HG02981 (cell line): ENCODE measurements at regions not wholly inside any gene's neighbourhood (a gene's known extent, or its start where the extent isn't known, plus 50 kb on each side); places are given as distances from the start of the nearest gene placed in this dataset.
"Not testable (repeated sequence)": the region's sequence is repeated elsewhere in the genome, so short reads cannot be mapped to it uniquely, and the experiment has no call there.

ENCODE experiments used
- ATAC-seq: cut with Tn5 transposase; IDR thresholded peaks from one replicate; pipeline ENCODE4 v1.9.1; 2021; ENCODE audit warnings: mild to moderate bottlenecking, moderate library complexity; ENCODE audit not compliant: unreplicated experiment

GRCh38 chr3:63094642-63095408, 183.3 kb upstream of the SYNPR start:
- no peak for ATAC-seq

DNA sequence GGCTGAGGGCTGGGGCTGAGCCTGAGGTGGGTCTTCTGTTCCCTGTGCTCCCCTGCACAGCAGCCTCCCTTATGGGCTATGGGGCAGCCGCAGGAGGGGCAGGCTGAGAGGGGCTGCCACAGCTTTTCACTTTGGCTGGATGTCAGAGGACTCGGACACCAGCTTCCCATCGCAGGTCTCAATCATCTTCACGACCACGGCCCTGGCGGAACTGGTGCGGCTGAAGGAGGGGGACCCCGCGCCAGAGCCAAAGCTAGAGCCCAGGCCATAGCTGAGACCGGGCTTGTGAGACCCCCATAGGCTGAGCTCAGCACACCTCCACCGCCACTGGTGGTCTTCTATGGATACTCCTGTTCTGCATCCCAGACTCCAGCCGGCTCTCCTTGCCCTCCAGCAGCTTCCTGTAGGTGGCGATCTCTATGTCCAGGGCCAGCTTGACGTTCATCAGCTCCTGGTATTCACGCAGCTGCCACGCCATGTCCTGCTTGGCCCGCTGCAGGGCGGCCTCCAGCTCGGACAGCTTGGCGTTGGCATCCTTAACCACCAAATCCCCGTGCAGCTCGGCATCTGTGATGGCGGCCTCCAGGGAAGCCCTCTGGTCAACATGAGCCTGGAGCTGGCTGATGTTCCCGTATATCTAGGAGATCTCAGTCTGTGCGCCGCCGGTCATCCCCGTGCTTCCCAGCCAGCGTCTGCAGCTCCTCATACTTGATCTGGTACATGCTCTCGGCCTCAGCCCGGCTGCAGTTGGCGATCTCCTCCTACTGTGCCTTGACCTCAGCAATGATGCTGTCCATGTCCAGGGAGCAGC, 181.7 kb upstream of the SYNPR start:
- no peak for ATAC-seq

DNA sequence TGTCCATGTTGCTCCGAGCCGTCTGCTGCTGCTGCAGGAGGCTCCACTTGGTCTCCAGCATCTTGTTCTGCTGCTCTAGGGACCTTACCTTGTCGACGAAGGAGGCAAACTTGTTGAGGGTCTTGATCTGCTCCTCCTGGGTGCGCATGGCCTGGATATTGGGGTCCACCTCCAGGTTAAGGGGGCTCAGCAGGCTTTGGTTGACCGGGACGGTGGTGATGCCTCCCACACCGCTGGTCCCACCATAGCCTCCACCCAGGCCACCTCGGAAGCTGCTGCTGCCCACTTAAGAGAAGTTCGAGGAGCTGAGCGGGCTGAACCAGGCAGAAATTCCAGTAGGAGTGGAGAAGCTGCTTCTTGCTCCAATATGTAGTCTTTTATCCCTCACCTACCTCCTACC, 180.7 kb upstream of the SYNPR start:
- ATAC-seq, result no peak

DNA sequence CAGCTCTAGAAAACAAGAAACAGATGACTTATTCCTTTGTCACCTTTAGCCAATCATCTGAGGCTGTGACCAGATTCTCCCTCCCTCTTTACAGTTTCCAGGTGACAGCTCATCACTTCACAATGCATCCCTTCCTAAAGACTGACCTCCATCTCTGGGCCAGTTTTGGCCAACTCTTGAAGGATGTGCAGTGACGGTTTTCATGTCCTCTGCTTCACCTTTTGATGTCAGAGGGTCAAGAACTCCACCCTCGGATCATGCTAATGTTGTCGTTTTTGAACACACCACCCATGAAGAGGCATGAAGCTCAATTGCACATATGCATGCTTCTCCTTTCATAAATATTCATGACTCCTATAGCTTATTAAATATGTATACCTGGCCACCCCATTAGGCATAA, 161.2 kb upstream of the SYNPR start:
- ATAC-seq, result no peak

- ATAC-seq, result no peak
Observed at GRCh38 chr3:63124090-63124489, 154.0 kb upstream of the SYNPR start.

DNA sequence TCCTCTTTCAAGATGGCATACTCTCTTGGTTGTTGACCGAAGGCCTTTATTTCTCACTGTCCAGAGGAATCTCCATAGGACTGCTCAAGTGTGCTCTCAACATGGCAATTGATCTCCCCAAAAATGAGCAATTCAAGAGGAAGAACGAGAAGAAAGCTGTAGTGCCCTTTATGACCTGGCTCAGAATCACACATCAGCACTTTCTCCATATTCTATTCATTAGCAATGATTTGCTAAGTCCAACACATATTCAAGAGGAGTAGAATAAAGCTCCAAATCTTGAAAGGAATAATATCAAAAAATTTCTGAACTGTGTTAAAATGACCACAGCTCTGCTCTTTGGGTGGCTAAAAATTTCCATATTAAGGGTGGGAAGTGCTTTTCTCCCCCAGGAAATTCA, 151.6 kb upstream of the SYNPR start:
- ATAC-seq, result no peak

- ATAC-seq, result no peak
Observed at GRCh38 chr3:63128380-63128779, 149.7 kb upstream of the SYNPR start.

GRCh38 chr3:63130625-63131024, 147.5 kb upstream of the SYNPR start:
- no peak for ATAC-seq

GRCh38 chr3:63132461-63133250, 145.5 kb upstream of the SYNPR start:
- ATAC-seq, result no peak

GRCh38 chr3:63135367-63135766, 142.7 kb upstream of the SYNPR start:
- ATAC-seq, result no peak

DNA sequence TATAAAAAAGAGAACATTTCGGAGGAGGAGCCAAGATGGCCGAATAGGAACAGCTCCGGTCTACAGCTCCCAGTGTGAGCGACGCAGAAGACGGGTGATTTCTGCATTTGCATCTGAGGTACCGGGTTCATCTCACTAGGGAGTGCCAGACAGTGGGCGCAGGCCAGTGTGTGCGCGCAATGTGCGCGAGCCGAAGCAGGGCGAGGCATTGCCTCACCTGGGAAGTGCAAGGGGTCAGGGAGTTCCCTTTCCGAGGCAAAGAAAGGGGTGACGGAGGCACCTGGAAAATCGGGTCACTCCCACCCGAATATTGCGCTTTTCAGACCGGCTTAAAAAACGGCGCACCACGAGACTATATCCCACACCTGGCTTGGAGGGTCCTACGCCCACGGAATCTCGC, 141.9 kb upstream of the SYNPR start:
- not testable (repeated sequence) for ATAC-seq

GRCh38 chr3:63142681-63143080, 135.4 kb upstream of the SYNPR start:
- no peak for ATAC-seq

GRCh38 chr3:63146154-63146553, 132.0 kb upstream of the SYNPR start:
- no peak for ATAC-seq

DNA sequence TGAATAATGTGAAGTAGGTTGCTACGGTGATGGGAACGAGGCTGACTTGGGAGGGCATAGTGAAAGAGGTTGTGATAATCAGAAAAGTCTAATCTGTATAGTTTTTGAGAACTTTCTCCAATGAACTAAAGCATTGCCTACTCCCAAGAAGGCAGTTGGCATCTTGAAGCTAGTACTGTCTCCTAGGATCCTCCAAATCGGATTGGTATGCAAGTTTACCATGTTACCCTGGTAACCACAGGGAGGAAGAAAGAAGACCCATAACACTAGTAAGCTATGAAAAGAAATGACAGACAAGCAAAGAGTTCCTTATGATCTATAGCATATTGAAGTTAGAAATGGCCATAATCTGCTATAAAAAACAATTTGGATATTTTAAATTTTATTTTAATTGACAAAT, 127.2 kb upstream of the SYNPR start:
- no peak for ATAC-seq

DNA sequence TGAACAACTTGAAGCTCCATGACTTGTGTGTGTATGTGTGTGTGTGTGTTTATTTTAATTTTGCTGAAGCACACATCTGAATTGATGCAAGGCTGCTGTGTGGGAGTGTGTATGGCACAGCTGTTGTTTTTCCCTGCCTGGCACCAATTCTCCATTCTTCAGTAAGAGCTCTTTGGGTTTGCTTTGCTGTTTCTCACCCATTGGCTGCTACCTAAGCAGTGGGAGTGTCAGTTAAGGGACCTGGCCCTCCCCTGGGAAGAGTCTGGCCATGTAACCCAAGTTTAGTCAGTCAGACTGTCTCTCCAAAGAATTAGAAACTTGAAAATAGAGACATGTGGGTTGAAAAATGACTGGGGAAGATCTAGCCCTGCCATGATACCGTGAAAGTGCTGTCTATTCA, 126.2 kb upstream of the SYNPR start:
- no peak for ATAC-seq

GRCh38 chr3:63159764-63160163, 118.3 kb upstream of the SYNPR start:
- ATAC-seq, result no peak

GRCh38 chr3:63167113-63167512, 111.0 kb upstream of the SYNPR start:
- no peak for ATAC-seq

- no peak for ATAC-seq
Observed at GRCh38 chr3:63168179-63168578, 109.9 kb upstream of the SYNPR start.

DNA sequence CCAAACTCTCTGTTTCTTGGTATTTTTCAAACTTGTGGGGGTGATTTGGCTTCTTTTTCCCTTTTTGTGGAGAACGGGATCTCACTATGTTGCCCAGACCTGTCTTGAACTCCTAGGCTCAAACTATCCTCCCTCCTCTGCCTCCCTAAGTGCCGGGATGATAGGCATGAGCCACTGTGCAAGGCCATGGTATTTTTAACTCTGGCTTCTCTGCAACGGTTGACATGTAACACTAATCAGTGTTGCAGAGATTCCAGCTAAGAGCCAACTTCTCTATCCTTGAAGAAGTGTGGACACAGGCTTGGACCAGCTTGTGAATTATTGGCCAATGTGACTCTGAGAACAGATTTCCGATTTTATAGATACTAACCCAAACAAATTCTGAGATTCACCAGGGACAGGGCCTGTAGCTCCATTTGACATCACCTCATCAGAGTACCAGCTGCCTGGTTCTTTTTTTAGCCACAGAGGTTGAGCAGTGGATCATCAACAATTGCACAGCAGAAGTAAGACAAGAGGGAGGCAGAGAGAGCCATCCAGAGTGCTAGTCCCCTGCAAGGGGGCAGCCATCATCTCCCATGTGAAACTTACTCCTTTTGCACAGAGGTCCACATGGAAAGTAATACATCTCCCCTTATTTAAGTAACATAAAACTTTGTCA, 98.1 kb upstream of the SYNPR start:
- ATAC-seq, result no peak

- ATAC-seq, result no peak
Observed at GRCh38 chr3:63192248-63192647, 85.9 kb upstream of the SYNPR start.

DNA sequence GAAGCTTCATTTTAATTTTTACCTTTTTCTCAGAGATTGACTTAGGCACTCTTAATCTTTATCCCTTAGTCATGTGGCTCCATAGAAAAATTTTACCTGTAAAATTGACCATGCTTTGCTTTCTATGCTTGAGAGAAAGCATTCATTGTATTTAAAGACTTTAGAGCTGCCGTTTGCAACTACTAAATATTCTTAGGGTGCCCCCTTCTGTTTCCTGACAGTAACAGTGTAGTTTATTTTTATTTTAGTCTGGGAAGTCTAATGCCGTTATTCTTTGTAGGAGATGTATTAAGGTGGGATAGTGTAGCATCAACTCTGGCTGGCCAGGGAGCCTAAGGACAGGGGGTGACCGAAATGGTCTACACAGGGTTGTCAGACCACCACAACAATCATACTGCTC, 84.5 kb upstream of the SYNPR start:
- ATAC-seq, result no peak
